CD14-positive monocyte (primary cell): ENCODE measurements at regions not wholly inside any gene's neighbourhood (a gene's known extent, or its start where the extent isn't known, plus 50 kb on each side); places are given as distances from the start of the nearest gene placed in this dataset.

Experiments
- DNase-seq, 3 donors: peaks; one replicate each; pipeline ENCODE4 v3.0.0-alpha.2; 2011 to 2022
- H2AFZ ChIP-seq: 2 replicates; pipeline ENCODE4 v1.6.0; 2012; ENCODE audit warnings: mild to moderate bottlenecking, low read depth, low read length, inconsistent platforms; ENCODE audit not compliant: insufficient read depth, poor library complexity, severe bottlenecking
- H3K27ac ChIP-seq, 2 donors: 1 replicate in 1 of 2; 2 replicates in 1 of 2; pipeline ENCODE4 v1.5.1; 2012 to 2013; ENCODE audit warnings: low read length in 2 of 2, control low read depth in 1 of 2, inconsistent platforms in 1 of 2, low read depth in 1 of 2, mild to moderate bottlenecking in 1 of 2
- H3K27me3 ChIP-seq, 2 donors: one replicate each; pipeline versions ENCODE4 v1.6.0 to v1.6.1; 2011 to 2013; ENCODE audit warnings: low read length in 2 of 2; ENCODE audit not compliant: control insufficient read depth in 2 of 2, insufficient read depth in 2 of 2
- H3K36me3 ChIP-seq, 2 donors: replicated peaks in 1 of 2; 1 replicate in 1 of 2; 2 replicates in 1 of 2; pipeline versions ENCODE4 v1.5.1 to v1.6.1; 2012 to 2013; ENCODE audit warnings: low read length in 2 of 2, control low read depth in 1 of 2, inconsistent platforms in 1 of 2, mild to moderate bottlenecking in 1 of 2; ENCODE audit not compliant: insufficient read depth in 2 of 2, control insufficient read depth in 1 of 2
- H3K4me1 ChIP-seq, 2 donors: 1 replicate in 1 of 2; 2 replicates in 1 of 2; pipeline versions ENCODE4 v1.5.1 to v1.6.1; 2012 to 2013; ENCODE audit warnings: low read length in 2 of 2, control low read depth in 1 of 2, inconsistent platforms in 1 of 2, mild to moderate bottlenecking in 1 of 2, moderate library complexity in 1 of 2; ENCODE audit not compliant: insufficient read depth in 2 of 2, control insufficient read depth in 1 of 2
- H3K4me2 ChIP-seq: replicated peaks from 2 replicates; pipeline ENCODE3; 2012; ENCODE audit warnings: low read length, moderate library complexity, mild to moderate bottlenecking; ENCODE audit not compliant: poor library complexity, severe bottlenecking; ENCODE audit errors: extremely low read depth
- H3K4me3 ChIP-seq, 3 experiments: fragments of 200-600 bp in 1 of 3; sonication (generic) in 1 of 3; replicated peaks in 1 of 3; 1 replicate in 2 of 3; 2 replicates in 1 of 3; pipeline ENCODE4 v1.5.1; 2011 to 2013; ENCODE audit warnings: low read length in 3 of 3, mild to moderate bottlenecking in 3 of 3, control low read depth in 2 of 3, low read depth in 2 of 3, inconsistent platforms in 1 of 3, moderate library complexity in 1 of 3
- H3K79me2 ChIP-seq: 2 replicates; pipeline ENCODE4 v1.6.0; 2012; ENCODE audit warnings: mild to moderate bottlenecking, control low read depth, inconsistent platforms, low read length, moderate library complexity; ENCODE audit not compliant: insufficient read depth
- H3K9ac ChIP-seq: 2 replicates; pipeline ENCODE4 v1.6.0; 2017; ENCODE audit warnings: low read length, mild to moderate bottlenecking; ENCODE audit not compliant: insufficient read depth, poor library complexity, severe bottlenecking
- H3K9me3 ChIP-seq, 2 donors: replicated peaks in 1 of 2; 1 replicate in 1 of 2; 2 replicates in 1 of 2; pipeline versions ENCODE4 v1.5.1 to v1.6.1; 2012 to 2013; ENCODE audit warnings: low read length in 2 of 2, control low read depth in 1 of 2; ENCODE audit not compliant: control insufficient read depth in 1 of 2, insufficient read depth in 1 of 2
- H4K20me1 ChIP-seq: 2 replicates; pipeline ENCODE4 v1.6.0; 2012; ENCODE audit warnings: mild to moderate bottlenecking, low read length, control low read depth, moderate library complexity; ENCODE audit not compliant: insufficient read depth
- H3K27ac Mint-ChIP-seq, 7 donors: one replicate each; pipeline ENCODE4 v1.8.0; 2020; ENCODE audit warnings: mild to moderate bottlenecking in 7 of 7, mixed read lengths in 7 of 7, moderate library complexity in 6 of 7, inconsistent platforms in 2 of 7
- H3K27me3 Mint-ChIP-seq, 3 donors: one replicate each; pipeline ENCODE4 v1.8.0; 2021 to 2022; ENCODE audit warnings: low read depth in 3 of 3, mild to moderate bottlenecking in 3 of 3, mixed read lengths in 3 of 3, moderate library complexity in 3 of 3, inconsistent platforms in 1 of 3
- H3K36me3 Mint-ChIP-seq, 2 donors: one replicate each; pipeline ENCODE4 v1.8.0; 2020; ENCODE audit warnings: mixed read lengths in 2 of 2, inconsistent platforms in 1 of 2, mild to moderate bottlenecking in 1 of 2
- H3K4me1 Mint-ChIP-seq: one replicate; pipeline ENCODE4 v1.8.0; 2020; ENCODE audit warnings: mild to moderate bottlenecking, mixed read lengths
- H3K4me3 Mint-ChIP-seq, 2 donors: one replicate each; pipeline ENCODE4 v1.8.0; 2020; ENCODE audit warnings: mild to moderate bottlenecking in 2 of 2, mixed read lengths in 2 of 2, moderate library complexity in 1 of 2
- H3K9me3 Mint-ChIP-seq, 7 donors: one replicate each; pipeline ENCODE4 v1.8.0; 2020 to 2022; ENCODE audit warnings: mixed read lengths in 7 of 7, mild to moderate bottlenecking in 6 of 7, moderate library complexity in 6 of 7, inconsistent platforms in 2 of 7
- CTCF ChIP-seq: fragments of 200-600 bp; IDR thresholded peaks from one replicate; pipeline ENCODE4 v1.8.0; 2022; ENCODE audit warnings: antibody characterized with exemption, mild to moderate bottlenecking
- WGBS: methylation state at CpG from one replicate; pipeline ENCODE4 v1.1.5; 2013; ENCODE audit warnings: missing lambda C conversion rate; ENCODE audit not compliant: insufficient coverage; 5-methylcytosine and 5-hydroxymethylcytosine counted together
- intact Hi-C, 2 donors: fragments of 100-400 bp; cut with micrococcal nuclease; formaldehyde crosslinking; loops; one replicate each; pipeline versions ENCODE4 v1.15.0 to v1.15.1; 2023

GRCh38 chrX:118228456-118228855 is 111.8 kb upstream of the KLHL13 start:
- intact Hi-C loops: no loop called here
- H3K9me3 ChIP-seq: no peaks in the 10 kb centered on the region
- Mint-ChIP-seq H3K27ac (no peak overlapping the region), H3K36me3 (no peaks in the 10 kb centered on the region), H3K4me3 (no peak overlapping the region), H3K27me3 (peaks cover 0 to 2% (median 1%) of the 10 kb centered on the region in 3 donors), H3K9me3 (peaks cover 0 to 3% (median 0%) of the 10 kb centered on the region in 7 donors), H3K4me1 (peaks cover 7% of the 10 kb centered on the region)
- no peak overlapping the region for H3K4me3 ChIP-seq
- no peak for TF ChIP-seq CTCF
- no peaks in the 10 kb centered on the region for H3K27me3 ChIP-seq
- no peak overlapping the region for H3K27ac ChIP-seq
- H3K4me1 ChIP-seq: peaks cover 0 to 4% of the 10 kb centered on the region in 2 donors
- no peak for DNase-seq
- no peaks in the 10 kb centered on the region for H3K36me3 ChIP-seq
- H4K20me1 ChIP-seq: no peaks in the 10 kb centered on the region
- H2AFZ ChIP-seq: no peak overlapping the region
- H3K4me2 ChIP-seq: no peak overlapping the region
- no CpG with 5 or more reads among the region's 1 CpG for WGBS
- no peaks in the 10 kb centered on the region for H3K79me2 ChIP-seq
- H3K9ac ChIP-seq: no peak overlapping the region

GRCh38 chrX:118231464-118231863 is 114.4 kb upstream of the WDR44 start:
- H4K20me1 ChIP-seq: no peaks in the 10 kb centered on the region
- Mint-ChIP-seq H3K27me3 (peaks cover 0 to 3% (median 2%) of the 10 kb centered on the region in 3 donors), H3K27ac (peak overlapping the region in 1 of 7 donors; percentile 54), H3K9me3 (peaks cover 0 to 8% (median 0%) of the 10 kb centered on the region in 7 donors), H3K4me3 (no peak overlapping the region), H3K36me3 (no peaks in the 10 kb centered on the region), H3K4me1 (no peaks in the 10 kb centered on the region)
- H3K4me3 ChIP-seq: no peak overlapping the region
- H3K27me3 ChIP-seq: no peaks in the 10 kb centered on the region
- H3K4me1 ChIP-seq: no peaks in the 10 kb centered on the region
- H3K79me2 ChIP-seq: no peaks in the 10 kb centered on the region
- no peak overlapping the region for H3K27ac ChIP-seq
- H3K4me2 ChIP-seq: no peak overlapping the region
- no peak for DNase-seq
- H3K36me3 ChIP-seq: no peaks in the 10 kb centered on the region
- no peaks in the 10 kb centered on the region for H3K9me3 ChIP-seq
- intact Hi-C loops: no loop called here
- TF ChIP-seq CTCF: no peak
- H3K9ac ChIP-seq: no peak overlapping the region
- H2AFZ ChIP-seq: no peak overlapping the region
